GM20000 (cell line): ENCODE measurements at regions not wholly inside any gene's neighbourhood (a gene's known extent, or its start where the extent isn't known, plus 50 kb on each side); places are given as distances from the start of the nearest gene placed in this dataset.
A peak's percentile ranks its signal among the peaks of the same experiment; 100 is the strongest.

Experiments used
- DNase-seq: peaks from one replicate; pipeline ENCODE4 v3.0.0; 2012; ENCODE audit warnings: low spot score
- TF ChIP-seq, protein P1 (sequence below): IDR thresholded peaks from 2 replicates; pipeline ENCODE4 v1.5.1; 2012; ENCODE audit warnings: mild to moderate bottlenecking, control low read depth; ENCODE audit errors: extremely low read depth, missing control alignments

DNA sequence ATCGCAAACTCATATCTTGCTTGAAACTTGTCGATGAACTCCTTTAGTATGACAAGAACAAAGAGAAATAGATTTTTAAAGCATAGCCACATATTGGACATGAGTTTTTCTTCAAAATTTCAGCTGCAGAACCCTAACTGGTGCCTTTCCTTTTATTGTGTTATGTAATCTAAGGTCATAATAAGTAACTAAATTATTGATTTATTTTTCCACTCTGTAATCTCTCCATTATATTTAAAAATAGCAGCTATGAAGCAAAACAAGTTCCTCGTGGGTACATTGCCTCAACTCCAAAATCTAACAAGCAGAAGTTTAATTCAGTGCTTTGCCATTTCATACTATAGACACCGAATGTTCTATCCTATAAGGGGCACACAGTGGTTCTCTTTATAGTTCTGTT, 159.2 kb upstream of the PRSS1 start:
- TF ChIP-seq, protein P1, sequence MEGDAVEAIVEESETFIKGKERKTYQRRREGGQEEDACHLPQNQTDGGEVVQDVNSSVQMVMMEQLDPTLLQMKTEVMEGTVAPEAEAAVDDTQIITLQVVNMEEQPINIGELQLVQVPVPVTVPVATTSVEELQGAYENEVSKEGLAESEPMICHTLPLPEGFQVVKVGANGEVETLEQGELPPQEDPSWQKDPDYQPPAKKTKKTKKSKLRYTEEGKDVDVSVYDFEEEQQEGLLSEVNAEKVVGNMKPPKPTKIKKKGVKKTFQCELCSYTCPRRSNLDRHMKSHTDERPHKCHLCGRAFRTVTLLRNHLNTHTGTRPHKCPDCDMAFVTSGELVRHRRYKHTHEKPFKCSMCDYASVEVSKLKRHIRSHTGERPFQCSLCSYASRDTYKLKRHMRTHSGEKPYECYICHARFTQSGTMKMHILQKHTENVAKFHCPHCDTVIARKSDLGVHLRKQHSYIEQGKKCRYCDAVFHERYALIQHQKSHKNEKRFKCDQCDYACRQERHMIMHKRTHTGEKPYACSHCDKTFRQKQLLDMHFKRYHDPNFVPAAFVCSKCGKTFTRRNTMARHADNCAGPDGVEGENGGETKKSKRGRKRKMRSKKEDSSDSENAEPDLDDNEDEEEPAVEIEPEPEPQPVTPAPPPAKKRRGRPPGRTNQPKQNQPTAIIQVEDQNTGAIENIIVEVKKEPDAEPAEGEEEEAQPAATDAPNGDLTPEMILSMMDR, result no peak

DNA sequence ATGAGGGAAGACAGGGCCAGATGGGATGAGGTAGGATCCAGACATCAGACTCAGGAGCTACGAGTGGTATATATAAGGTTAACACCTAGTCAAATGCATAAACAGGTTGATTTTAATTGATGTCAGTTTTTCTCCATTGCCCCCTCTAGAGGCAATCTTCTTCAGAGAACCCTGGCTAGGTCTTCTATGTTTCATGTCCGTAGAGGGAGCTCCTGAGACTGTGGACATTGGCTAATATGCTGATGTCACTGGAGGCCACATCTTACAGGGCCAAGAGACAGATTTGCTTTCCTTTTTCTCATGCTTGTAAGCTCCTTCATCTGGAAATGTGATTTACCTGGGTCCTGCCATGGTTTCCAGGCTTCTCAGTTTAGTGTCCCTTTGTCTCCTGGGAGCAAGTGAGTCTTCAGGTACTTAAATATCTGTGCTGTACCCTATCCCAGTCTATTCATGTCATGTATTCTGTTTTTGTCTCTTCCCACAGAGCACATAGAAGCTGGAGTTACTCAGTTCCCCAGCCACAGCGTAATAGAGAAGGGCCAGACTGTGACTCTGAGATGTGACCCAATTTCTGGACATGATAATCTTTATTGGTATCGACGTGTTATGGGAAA, 161.6 kb upstream of the PRSS1 start:
- TF ChIP-seq, protein P1, result peak; percentile 76
- peak; percentile 77 for DNase-seq

More for the DNA sequence above, 159.2 kb upstream of the PRSS1 start:
- DNase-seq, result no peak

GRCh38 chr7:142586611-142587010, 162.7 kb upstream of the PRSS1 start:
- no peak for DNase-seq
- TF ChIP-seq, protein P1, result no peak

DNA sequence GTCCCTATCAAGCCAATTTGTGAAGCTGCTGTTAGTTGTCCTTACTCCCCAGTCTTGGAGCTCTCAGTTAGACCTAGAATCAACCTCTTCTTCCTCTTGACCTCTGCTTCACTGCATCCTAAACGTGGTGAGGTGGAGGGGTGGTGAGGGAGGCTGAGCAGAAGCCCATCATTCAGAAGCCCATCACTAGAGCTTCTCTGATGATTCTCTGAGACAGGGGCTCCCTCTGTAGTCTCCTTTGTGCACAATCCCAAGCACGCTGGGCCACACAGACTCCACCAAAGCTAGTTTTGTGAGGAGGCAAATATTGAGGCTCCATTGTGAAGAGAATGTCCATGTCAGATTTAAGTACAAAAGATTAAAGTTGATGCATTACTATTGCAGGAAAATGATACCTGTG, 163.8 kb upstream of the PRSS1 start:
- TF ChIP-seq, protein P1, result peak; percentile 5
- DNase-seq, result no peak

- TF ChIP-seq, protein P1, result no peak
- DNase-seq, result no peak
Measured at GRCh38 chr7:142584765-142585164, 164.5 kb upstream of the PRSS1 start.

- TF ChIP-seq, protein P1, result no peak
- peak; percentile 68 for DNase-seq
Measured at GRCh38 chr7:142583446-142583845, 165.8 kb upstream of the PRSS1 start.

GRCh38 chr7:142582351-142582750, 166.9 kb upstream of the PRSS1 start:
- TF ChIP-seq, protein P1, result no peak
- no peak for DNase-seq
